ENCODE measurements at regions not wholly inside any gene's neighbourhood (a gene's known extent, or its start where the extent isn't known, plus 50 kb on each side); places are given as distances from the start of the nearest gene placed in this dataset.

DNA sequence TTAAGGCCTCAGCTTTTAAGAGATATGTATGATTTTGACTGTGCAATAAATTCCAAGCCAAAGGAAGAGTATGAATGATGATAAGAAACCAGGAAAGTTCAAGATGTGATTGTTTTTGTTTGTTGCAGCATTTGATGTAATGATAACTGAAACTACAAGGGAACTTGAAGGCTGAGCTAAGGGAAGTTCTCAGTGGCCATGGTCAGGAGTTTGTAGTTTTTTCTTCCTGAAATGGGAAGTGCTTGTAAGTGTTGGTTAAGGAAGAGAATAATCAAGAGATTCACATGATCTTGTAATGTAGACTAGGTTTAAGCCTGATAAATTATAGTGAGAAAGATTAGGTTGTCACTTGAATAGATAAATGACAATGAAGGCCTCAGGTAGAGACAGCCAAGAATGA lies 53.4 kb downstream of the PTCHD4 start:
- DNase-seq (ENCODE audit: extremely low read depth, low read depth) = no peak

DNA sequence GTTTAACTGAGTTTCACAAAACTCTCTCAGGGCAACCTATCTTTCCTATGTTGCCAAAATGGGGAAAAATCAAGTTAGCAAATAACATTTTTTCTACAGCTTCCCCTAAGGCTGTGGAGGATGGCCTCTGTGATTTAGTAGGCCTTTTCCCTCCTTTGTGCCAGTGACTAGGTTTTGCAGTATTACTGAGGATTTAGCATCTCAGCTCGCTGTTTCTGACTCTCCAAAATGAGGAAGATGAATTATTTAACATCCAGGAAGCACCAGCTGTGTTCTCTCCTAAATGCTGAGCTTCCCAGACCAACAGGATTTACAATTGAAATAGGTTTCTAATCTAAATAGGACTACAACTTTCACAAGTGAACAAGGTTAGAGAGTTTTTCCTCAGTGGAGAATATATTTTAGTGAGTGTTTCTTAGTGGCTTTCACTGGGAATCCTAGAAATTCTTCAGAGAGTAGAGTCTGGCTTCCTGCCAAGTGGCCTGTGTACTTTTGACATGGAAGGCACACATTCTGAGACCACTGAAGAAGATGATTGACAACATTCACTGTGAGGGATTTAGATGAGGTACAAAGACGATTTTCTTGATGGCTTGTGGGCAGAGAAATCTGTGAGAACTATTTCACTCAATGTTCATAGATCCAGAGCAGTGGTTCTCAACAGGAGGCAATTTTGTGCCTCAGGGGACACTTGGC lies 62.4 kb downstream of the PTCHD4 start:
- no peak for DNase-seq (ENCODE audit: extremely low read depth, low read depth)

DNA sequence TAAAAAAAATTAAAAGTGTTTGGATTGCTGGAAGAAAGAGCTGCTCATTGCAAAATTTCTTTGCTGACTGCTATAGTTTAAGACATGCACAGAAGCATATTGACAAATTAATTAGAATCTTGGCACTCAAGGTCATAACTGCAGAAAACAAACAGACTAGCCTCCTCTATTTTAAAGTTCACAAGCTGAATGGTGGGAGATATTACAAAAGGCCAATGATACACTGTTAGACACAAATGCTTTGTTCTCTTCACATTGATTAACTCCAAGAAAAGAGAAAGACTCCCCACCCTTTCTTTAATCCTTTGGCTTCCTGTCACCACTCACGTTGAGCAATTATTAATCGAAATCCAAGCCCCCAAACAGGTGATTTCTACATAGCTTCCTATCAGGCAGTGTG lies 69.1 kb downstream of the PTCHD4 start:
- no peak for DNase-seq (ENCODE audit: extremely low read depth, low read depth)

DNA sequence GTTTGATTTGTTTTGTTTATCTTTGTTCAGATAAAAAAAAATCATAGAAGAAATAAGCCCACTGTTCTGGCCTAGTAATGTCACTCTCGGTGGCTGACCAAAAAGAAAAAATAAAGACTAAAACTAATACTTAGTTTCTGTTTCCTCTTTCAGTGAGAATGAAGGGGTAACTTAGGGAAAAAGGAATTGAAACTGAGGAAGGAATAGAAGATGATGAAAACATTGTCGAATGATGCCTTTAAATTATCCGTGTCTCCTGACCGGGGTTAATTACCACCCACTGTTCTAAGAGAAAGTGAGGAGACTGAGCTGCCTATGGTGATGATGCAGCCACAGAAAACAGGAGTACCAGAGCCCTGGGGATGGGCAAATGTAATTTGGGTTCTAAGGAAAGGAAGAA lies 73.1 kb downstream of the PTCHD4 start:
- DNase-seq (ENCODE audit: extremely low read depth, low read depth) = no peak

DNA sequence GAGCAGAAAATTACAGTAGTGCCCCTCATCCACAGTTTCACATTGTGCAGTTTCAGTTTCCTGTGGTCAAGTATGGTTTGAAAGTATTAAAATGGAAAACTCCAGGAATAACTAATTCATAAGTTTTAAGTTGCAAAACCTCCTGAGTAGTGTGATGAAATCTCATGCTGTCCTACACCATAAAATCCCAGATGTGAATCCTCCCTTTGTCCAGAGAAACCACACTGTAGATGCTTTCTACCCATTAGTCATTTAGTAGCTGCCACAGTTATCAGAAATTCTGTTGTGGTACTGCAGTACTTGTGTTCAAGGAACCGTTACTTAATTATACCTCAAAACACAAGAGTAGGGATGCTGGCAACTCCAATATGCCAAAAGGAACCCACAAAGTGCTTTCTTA lies 74.7 kb downstream of the PTCHD4 start:
- no peak for DNase-seq (ENCODE audit: extremely low read depth, low read depth)

DNA sequence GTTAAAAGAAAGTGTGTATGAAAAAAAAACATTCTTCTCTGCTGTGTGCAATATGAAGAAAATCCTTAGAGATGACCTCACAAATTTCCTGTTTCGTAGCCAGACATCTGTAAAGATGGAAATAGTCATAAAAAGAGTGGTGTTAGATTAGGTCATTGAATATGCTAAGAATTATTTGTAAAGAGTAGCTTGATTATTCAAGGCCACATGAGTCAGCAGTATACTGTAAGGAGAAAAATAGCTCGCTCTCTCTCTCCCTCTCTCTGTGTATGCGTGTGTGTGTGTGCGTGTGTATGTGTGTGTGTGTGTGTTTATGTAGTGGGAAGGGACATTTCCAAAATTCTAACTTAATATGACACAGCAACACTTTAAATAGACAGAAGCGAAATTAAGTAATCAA lies 78.8 kb downstream of the PTCHD4 start:
- peak; percentile 3 for DNase-seq (ENCODE audit: extremely low read depth, low read depth)

DNA sequence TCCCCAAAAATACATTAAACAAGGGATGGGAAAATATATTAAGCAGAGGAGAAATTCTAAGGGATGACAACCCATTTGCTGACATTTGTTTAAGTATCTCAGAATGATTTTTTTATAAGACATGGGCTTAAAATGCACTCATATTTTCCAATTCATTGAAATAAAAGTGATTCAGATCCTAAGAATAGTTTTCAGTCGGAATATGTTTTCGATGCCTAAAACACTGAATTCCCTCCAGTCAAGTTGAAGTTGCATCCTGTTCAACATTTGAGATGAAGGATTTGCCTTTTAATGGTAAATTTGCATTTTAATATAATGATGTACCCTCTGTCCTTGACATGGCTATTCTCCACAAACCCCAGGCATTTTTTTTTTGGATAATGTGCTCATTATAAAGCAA lies 79.3 kb downstream of the PTCHD4 start:
- no peak for DNase-seq (ENCODE audit: extremely low read depth, low read depth)

DNA sequence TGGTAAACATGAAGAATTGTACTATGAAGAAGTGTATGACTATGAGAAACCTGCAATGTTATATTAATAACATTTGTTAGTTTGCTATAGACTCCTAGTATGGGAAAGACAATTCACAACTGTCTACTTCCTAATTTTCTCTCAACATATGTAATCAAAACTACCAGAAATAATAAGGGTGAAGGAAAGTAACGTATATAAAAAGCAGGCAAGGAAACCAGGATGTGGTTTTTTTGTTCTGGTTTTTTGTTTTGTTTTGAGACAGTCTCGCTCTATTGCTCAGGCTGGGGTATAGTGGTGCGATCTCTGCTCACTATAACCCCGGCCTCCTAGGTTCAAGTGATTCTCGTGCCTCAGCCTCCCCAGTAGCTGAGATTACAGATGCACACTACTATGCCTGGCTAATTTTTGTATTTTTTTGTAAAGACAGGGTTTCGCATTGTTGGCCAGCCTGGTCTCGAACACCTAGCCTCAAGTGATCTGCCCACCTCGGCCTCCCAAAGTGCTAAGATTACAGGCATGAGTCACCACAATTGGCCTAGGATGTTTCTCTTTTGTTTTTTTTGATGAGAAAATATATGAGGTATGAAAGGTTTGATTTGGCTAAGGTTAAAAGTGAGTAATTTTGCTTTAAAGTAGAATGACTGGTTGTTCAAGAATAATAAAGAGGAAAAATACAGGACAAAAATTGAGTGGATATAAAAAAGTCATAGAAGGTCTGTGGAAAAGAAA lies 83.1 kb downstream of the PTCHD4 start:
- DNase-seq (ENCODE audit: extremely low read depth, low read depth) = no peak

DNA sequence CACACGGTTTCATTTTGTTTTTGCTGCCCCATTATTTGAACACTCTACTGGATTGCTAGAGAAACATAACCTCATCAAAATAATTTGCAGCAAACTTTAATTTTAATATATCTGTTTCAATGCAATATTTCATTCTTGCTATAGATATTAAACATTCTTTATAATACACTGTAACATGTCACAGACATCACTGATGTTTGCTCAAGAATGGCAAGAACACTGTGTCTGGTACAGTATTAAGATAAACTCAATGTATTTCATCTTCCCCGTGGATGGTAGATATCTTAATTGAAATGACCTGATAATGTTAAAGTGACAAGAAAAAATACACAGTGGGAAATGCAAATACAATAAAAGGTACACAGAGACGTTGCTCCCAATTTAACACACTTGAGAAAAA lies 86.0 kb downstream of the PTCHD4 start:
- DNase-seq (ENCODE audit: extremely low read depth, low read depth) = no peak

DNA sequence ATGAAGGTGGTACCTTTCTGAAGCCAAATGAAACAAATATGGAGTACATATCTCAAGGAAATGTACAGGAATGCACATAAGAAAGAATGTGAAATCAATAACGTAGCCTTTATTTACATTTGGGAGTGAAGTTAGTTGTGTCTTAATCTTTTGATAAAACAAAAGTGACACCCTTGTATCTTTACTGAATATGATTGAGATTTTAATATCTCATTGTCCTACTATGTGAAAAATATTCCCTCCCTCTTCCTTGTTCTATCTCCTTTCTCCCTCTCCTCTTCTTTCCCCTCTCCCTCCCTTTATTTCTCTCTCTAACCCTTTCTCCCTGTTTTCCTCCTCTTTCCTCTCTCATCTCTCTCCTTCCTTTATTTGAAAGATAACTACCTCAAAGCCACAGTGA lies 89.1 kb downstream of the PTCHD4 start:
- no peak for DNase-seq (ENCODE audit: extremely low read depth, low read depth)

DNA sequence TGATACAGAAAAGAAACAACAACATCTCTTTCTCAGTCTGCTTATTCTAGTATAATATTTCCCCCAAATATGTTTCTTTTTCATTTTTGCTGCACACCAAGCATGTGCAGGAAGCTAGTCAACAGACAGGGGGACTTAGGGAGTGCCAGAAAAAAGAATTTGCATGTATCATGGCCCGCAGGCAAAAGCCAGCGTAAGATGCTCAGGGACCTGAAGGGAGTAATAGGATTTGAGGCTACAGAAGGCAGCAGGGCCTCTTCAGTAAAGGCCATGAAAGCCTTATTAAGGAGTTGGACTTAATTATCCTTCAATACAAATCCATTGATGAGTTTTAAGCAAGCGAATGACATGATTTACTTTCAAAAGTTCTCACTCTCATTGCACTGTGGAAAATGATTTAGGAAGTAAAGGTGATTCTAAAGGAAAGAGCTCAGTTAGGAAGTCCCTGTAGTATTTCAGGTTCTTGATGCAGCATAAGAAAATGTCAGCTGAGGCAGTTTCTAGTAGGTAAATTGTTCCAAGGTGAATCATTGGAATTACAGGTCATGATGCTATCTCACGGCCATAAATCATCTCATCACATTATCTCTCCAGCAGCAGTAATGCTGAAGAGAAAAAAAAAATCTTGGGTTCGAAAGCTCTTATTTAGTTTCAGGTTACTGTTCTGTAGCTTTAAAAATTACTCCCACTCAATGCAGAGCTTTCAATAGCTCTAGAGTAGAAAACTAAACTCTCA lies 94.8 kb downstream of the PTCHD4 start:
- no peak for DNase-seq (ENCODE audit: extremely low read depth, low read depth)

DNA sequence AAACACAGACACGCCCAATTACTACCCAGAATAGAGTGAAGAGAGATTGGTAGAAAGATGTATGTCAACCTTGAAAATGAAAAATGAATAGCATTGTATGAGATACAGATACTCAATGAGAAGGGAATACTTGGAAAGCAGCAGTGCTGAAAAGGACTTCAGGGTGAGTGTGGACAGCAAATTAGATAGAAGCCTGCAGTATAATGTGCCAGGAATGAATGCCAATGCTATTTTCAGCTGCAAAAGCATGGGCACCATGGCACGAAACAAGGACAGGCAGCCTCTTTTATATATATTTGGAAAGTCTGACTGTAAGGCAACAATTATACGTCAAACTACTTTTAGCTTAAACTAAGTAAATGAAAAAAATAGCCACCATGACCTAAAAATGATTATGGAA lies 118.2 kb downstream of the PTCHD4 start:
- DNase-seq (ENCODE audit: extremely low read depth, low read depth) = no peak

DNA sequence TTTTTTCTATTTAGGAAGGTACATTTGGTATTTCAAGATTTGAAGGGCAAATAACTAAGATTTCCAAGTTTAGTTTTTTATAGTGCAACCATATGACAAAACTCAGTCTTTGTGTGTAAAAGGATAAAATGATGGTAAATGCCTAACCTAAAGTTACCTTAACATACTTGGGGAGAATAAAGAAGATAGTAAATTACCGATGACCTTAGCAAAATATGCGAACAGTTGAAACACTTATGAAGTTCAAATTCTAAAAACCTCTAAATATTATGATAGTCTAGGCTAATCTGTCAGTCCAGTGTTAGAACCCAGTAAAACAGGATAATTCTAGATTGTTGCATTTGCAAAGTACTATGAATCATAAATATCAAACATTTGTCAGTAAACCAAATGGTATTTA lies 127.5 kb downstream of the PTCHD4 start:
- no peak for DNase-seq (ENCODE audit: extremely low read depth, low read depth)

DNA sequence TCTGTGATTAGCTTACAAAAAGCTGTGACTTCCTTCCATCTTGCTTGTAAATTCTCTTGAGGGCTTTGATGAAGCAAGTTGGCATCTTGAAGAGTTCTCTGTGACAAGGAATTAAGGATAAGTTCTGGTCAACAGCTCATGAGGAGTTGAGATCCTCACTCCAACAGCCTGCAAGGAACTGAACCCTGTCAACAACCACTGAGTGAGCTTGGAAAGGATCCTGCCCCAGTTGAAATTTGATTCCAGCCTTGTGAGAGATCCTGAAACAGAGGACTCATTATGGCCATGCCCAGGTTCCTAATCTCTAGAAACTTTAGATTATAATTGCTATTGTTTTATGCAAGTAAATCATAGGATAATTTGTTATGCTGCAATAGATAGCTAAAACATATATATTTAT lies 133.7 kb downstream of the PTCHD4 start:
- no peak for DNase-seq (ENCODE audit: extremely low read depth, low read depth)

DNA sequence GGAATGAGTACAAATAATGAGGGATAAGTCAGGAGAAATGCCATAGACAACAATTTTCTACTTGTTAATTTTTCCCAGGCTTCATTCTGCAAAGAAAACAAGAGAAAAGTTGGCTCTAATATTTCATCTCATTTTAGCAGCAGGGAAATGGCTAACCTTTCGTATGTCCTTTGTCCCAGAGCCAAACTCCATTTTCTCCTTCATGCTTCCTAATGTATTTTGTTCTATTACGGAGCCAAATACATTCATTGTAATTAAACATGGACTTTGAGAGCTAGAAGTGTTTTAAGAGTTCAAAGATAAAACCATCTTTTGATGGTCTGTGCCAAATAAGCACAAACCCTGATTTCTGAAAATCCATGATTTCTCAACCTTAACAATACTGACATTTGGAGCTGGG lies 136.9 kb downstream of the PTCHD4 start:
- DNase-seq (ENCODE audit: extremely low read depth, low read depth) = no peak

DNA sequence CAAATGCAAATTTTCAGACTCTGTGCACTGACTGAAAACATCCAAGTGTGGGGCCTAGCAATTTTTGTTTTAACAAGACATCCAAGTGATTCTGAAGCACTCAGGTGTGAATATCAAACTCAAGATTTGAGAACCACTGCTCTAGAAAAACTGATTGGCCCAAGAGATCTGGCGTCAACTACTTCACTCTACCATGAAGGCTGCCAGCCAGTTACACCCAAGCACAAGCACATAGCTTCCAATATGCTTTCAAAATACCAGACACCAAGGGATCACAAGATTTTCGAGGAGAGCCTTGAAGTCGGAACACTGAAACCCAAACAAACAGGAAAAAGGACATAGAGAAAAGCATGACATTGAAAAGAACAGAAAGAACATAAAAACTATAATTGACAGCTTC lies 140.2 kb downstream of the PTCHD4 start:
- DNase-seq (ENCODE audit: extremely low read depth, low read depth) = no peak

DNA sequence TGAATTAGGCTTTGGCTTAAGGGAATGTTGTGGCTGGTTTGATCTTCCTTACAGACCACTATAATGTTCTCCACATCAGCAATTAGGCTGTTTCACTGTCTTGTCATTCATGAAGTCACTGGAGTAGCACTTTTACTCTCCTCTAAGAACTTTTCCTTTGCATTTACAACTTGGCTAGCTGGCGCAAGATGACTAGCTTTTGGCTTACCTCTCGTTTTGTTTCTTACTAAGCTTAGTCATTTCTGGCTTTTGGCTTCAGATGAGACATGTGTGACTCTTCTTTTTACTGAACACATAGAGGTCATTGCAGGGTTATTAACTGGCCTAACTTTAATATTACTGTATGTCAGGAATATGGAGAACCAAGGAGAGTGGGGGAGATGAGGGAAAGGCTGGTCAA lies 143.2 kb downstream of the PTCHD4 start:
- DNase-seq (ENCODE audit: extremely low read depth, low read depth) = no peak

DNA sequence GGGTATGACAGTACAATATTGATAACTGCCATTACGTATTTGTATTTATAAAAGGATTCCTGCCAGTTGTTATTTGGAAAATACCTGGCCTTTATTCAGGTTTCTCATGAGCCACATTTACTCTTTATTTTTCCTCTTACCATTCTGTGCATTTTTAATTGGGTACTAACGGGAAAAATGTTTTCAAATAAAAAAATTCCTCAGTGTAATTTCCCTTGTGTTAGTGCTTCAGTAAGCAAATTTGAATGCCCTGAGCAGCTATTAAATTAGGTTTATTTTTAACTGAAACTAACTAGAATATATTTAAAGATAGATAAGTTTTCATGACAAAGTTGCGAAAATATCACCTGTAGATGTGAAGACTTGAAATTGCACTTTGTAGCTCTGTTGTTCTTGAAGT lies 146.0 kb downstream of the PTCHD4 start:
- no peak for DNase-seq (ENCODE audit: extremely low read depth, low read depth)

DNA sequence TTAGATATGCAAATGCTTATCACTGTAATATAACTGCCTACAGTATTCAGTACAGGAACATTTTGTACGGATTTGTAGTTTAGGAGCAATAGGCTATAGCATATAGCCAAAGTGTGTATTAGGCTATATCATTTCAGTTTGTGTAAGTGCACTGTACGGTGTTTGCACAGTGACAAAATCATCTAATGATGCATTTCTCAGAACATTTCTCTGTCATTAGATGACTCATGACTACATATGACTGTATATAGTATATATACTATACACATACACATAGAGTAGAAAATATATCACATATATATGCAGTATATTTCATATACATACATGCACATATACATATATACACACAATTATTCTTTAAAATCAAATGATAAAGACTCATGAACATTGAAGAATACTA lies 158.4 kb downstream of the PTCHD4 start:
- DNase-seq (ENCODE audit: extremely low read depth, low read depth) = no peak

DNA sequence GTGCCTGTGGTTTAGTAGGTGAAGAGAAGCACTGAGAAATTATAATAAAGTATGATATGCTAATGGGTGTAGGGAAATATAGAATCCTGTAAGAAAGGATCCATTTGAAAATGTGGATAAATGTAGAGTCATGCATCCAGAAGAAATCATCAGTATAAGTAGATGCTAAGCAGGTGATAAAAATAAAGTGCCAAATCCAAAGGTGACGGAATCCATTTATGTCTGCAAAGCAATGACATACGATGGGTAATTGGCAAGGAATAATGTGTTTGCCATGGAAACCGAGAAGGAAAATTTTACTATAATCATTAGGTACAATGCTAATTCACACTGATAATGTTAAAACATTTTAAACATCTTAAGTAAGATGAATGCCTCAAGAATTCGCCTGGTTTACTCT lies 163.0 kb downstream of the OPN5 start:
- DNase-seq (ENCODE audit: extremely low read depth, low read depth) = no peak

DNA sequence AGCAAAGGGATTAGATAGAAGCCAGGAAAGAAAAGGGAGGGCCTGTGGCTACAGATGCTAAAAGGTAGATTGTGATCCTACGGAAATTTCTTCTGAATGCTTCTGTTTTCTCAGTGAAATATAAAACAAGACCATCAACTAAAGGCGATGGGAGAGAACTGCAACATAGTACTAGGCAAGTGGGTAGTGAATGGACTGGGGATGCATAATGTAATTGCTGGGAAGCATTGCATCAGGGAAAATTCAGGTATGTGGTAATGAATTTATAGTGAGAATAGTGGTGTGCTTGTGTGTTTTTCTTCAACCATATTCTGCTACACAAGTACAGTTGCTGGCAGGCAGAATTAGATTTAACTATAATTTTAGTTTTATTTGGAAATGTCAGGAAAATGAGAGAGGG lies 156.6 kb downstream of the OPN5 start:
- DNase-seq (ENCODE audit: extremely low read depth, low read depth) = no peak

DNA sequence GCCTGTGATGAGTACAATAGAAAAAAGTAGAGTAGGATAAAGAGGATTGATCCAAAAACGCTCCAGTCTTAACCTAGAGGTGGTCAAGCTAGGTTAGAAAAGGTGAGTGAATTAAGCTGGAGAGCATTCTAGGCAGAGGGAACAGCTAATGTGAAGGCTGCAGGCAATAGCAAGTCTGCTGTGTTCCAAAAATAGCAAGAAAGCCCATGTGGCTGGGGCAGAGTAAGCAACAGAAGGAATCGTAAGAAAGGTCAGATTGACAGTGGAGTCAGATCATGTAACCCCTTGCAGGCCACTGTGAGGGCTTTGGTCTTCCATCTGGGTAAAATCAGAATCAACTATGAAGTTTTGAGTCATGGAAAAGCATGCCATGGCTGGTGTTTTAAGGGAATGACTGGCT lies 155.0 kb downstream of the OPN5 start:
- DNase-seq (ENCODE audit: extremely low read depth, low read depth) = no peak

All from NCI-H460 (cell line).